Osteocyte (in vitro differentiated cells): ENCODE measurements at regions not wholly inside any gene's neighbourhood (a gene's known extent, or its start where the extent isn't known, plus 50 kb on each side); places are given as distances from the start of the nearest gene placed in this dataset.

ENCODE experiments used
- DNase-seq: peaks from one replicate; pipeline ENCODE4 v3.0.0; 2021; ENCODE audit warnings: mixed read lengths; ENCODE audit not compliant: unreplicated experiment; ENCODE audit errors: extremely low spot score
- H3K27ac Mint-ChIP-seq: one replicate; pipeline ENCODE4 v1.8.0; 2021; ENCODE audit warnings: mild to moderate bottlenecking, mixed read lengths; ENCODE audit not compliant: unreplicated experiment
- H3K27me3 Mint-ChIP-seq: one replicate; pipeline ENCODE4 v1.8.0; 2021; ENCODE audit warnings: mixed read lengths; ENCODE audit not compliant: unreplicated experiment
- H3K36me3 Mint-ChIP-seq: one replicate; pipeline ENCODE4 v1.8.0; 2021; ENCODE audit warnings: mixed read lengths; ENCODE audit not compliant: unreplicated experiment
- H3K4me1 Mint-ChIP-seq: one replicate; pipeline ENCODE4 v1.8.0; 2021; ENCODE audit warnings: mixed read lengths; ENCODE audit not compliant: unreplicated experiment
- H3K4me3 Mint-ChIP-seq: one replicate; pipeline ENCODE4 v1.8.0; 2021; ENCODE audit warnings: mild to moderate bottlenecking, moderate library complexity, mixed read lengths; ENCODE audit not compliant: unreplicated experiment
- H3K9me3 Mint-ChIP-seq: one replicate; pipeline ENCODE4 v1.8.0; 2021; ENCODE audit warnings: mixed read lengths; ENCODE audit not compliant: unreplicated experiment
- CTCF ChIP-seq: fragments of 200-600 bp; sonication (generic); IDR thresholded peaks from 2 replicates; pipeline ENCODE4 v1.5.0; 2021; ENCODE audit warnings: antibody characterized with exemption, mild to moderate bottlenecking, moderate library complexity

- H3K36me3 Mint-ChIP-seq, result no peaks in the 10 kb centered on the region
- peaks cover 16% of the 10 kb centered on the region for H3K4me1 Mint-ChIP-seq
- no peak overlapping the region for H3K4me3 Mint-ChIP-seq
- no peak for DNase-seq
- H3K27me3 Mint-ChIP-seq, result no peaks in the 10 kb centered on the region
- TF ChIP-seq CTCF, result no peak
- no peak overlapping the region for H3K27ac Mint-ChIP-seq
- no peaks in the 10 kb centered on the region for H3K9me3 Mint-ChIP-seq
Observed at GRCh38 chr1:56287721-56288120, 291.6 kb downstream of the PLPP3 start.

- Mint-ChIP-seq H3K4me1 (peaks cover 16% of the 10 kb centered on the region), H3K27ac (no peak overlapping the region), H3K4me3 (no peak overlapping the region), H3K9me3 (no peaks in the 10 kb centered on the region), H3K36me3 (no peaks in the 10 kb centered on the region), H3K27me3 (no peaks in the 10 kb centered on the region)
- TF ChIP-seq CTCF, result no peak
- no peak for DNase-seq
Observed at GRCh38 chr1:56286956-56287355, 292.4 kb downstream of the PLPP3 start.

GRCh38 chr1:56286506-56286905 is 292.9 kb downstream of the PLPP3 start:
- Mint-ChIP-seq H3K9me3 (no peaks in the 10 kb centered on the region), H3K36me3 (no peaks in the 10 kb centered on the region), H3K4me1 (peaks cover 14% of the 10 kb centered on the region), H3K27ac (no peak overlapping the region), H3K4me3 (no peak overlapping the region), H3K27me3 (no peaks in the 10 kb centered on the region)
- no peak for TF ChIP-seq CTCF
- DNase-seq, result no peak

- no peak for TF ChIP-seq CTCF
- Mint-ChIP-seq H3K9me3 (no peaks in the 10 kb centered on the region), H3K4me1 (peaks cover 14% of the 10 kb centered on the region)
Observed at GRCh38 chr1:56285554-56286402, 293.6 kb downstream of the PLPP3 start.

GRCh38 chr1:56284928-56285327 is 294.4 kb downstream of the PLPP3 start:
- no peak for DNase-seq
- Mint-ChIP-seq H3K4me3 (no peak overlapping the region), H3K27ac (no peak overlapping the region), H3K27me3 (no peaks in the 10 kb centered on the region), H3K9me3 (no peaks in the 10 kb centered on the region), H3K36me3 (no peaks in the 10 kb centered on the region), H3K4me1 (peaks cover 14% of the 10 kb centered on the region)
- TF ChIP-seq CTCF, result no peak

More at GRCh38 chr1:56285554-56286402, 293.6 kb downstream of the PLPP3 start:
- Mint-ChIP-seq H3K27me3 (no peaks in the 10 kb centered on the region), H3K36me3 (no peaks in the 10 kb centered on the region), H3K27ac (no peak overlapping the region), H3K4me3 (no peak overlapping the region)
- no peak for DNase-seq
